OCI-LY3 (cell line): ENCODE measurements at regions not wholly inside any gene's neighbourhood (a gene's known extent, or its start where the extent isn't known, plus 50 kb on each side); places are given as distances from the start of the nearest gene placed in this dataset.

Source experiments
- CTCF ChIP-seq: fragments of 200-600, 300-600 bp; sonication (generic); IDR thresholded peaks from 2 replicates; pipeline ENCODE4 v1.5.1; 2014; ENCODE audit warnings: antibody characterized with exemption, low read length, low read depth
- EZH2phosphoT487 ChIP-seq: fragments of 200-600 bp; shearing (Covaris generic); IDR thresholded peaks from 2 replicates; pipeline ENCODE4 v1.6.1; 2018; ENCODE audit warnings: antibody characterized with exemption, mixed run types, low read depth

GRCh38 chr6:141498977-141499376 lies 633.7 kb upstream of the GJE1 start:
- no peak for TF ChIP-seq CTCF
- no peak for TF ChIP-seq EZH2phosphoT487
